GM23338 (cell line): ENCODE measurements at regions not wholly inside any gene's neighbourhood (a gene's known extent, or its start where the extent isn't known, plus 50 kb on each side); places are given as distances from the start of the nearest gene placed in this dataset.
A peak's percentile ranks its signal among the peaks of the same experiment; 100 is the strongest.

Experiments used
- ATAC-seq: fragments of 200-7000 bp; cut with Tn5 transposase; 3 replicates; pipeline ENCODE4 v1.9.1; 2020
- DNase-seq: peaks from one replicate; pipeline ENCODE4 v3.0.0-alpha.2; 2015; ENCODE audit warnings: low spot score
- H2AFZ ChIP-seq: fragments of 200-600 bp; sonication (generic); 2 replicates; pipeline ENCODE4 v1.8.0; 2016; ENCODE audit warnings: antibody characterized with exemption, mild to moderate bottlenecking, moderate library complexity
- H3F3A ChIP-seq: fragments of 200-600 bp; sonication (generic); replicated peaks from 2 replicates; pipeline ENCODE4 v1.8.0; 2017; ENCODE audit warnings: antibody characterized with exemption, mixed run types, low read depth
- H3K27ac ChIP-seq: fragments of 200-600 bp; sonication (generic); 2 replicates; pipeline ENCODE4 v1.6.1; 2016; ENCODE audit warnings: low read depth
- H3K27me3 ChIP-seq: fragments of 200-600 bp; sonication (generic); 2 replicates; pipeline ENCODE4 v1.8.0; 2016; ENCODE audit warnings: mild to moderate bottlenecking, mixed run types, moderate library complexity; ENCODE audit not compliant: insufficient read depth
- H3K36me3 ChIP-seq: fragments of 200-600 bp; sonication (generic); 2 replicates; pipeline ENCODE4 v1.8.0; 2016; ENCODE audit warnings: mild to moderate bottlenecking; ENCODE audit not compliant: insufficient read depth
- H3K4me1 ChIP-seq: fragments of 200-600 bp; sonication (generic); 2 replicates; pipeline ENCODE4 v1.8.0; 2016; ENCODE audit warnings: mild to moderate bottlenecking, moderate library complexity; ENCODE audit not compliant: insufficient read depth
- H3K4me2 ChIP-seq: fragments of 200-600 bp; sonication (generic); 2 replicates; pipeline ENCODE4 v1.7.1; 2017; ENCODE audit warnings: mixed run types
- H3K4me3 ChIP-seq: fragments of 200-600 bp; sonication (generic); 2 replicates; pipeline ENCODE4 v1.6.1; 2016; ENCODE audit warnings: mixed run types
- H3K79me2 ChIP-seq: fragments of 200-600 bp; sonication (generic); replicated peaks from 2 replicates; pipeline ENCODE4 v1.8.0; 2017; ENCODE audit warnings: mild to moderate bottlenecking; ENCODE audit not compliant: insufficient read depth
- H3K9me2 ChIP-seq: fragments of 200-600 bp; sonication (generic); 2 replicates; pipeline ENCODE4 v1.8.0; 2017; ENCODE audit not compliant: insufficient read depth
- H4K20me1 ChIP-seq: fragments of 200-600 bp; sonication (generic); replicated peaks from 2 replicates; pipeline ENCODE4 v1.8.0; 2017; ENCODE audit warnings: mild to moderate bottlenecking; ENCODE audit not compliant: insufficient read depth
- H3K27ac Mint-ChIP-seq: 2 replicates; pipeline ENCODE4 v1.8.0; 2020; ENCODE audit warnings: inconsistent platforms, mild to moderate bottlenecking, moderate library complexity, mixed read lengths
- H3K27me3 Mint-ChIP-seq: 3 replicates; pipeline ENCODE4 v1.8.0; 2022; ENCODE audit warnings: low read depth, mild to moderate bottlenecking, moderate library complexity, mixed read lengths, inconsistent platforms; ENCODE audit not compliant: insufficient read depth, poor library complexity
- H3K36me3 Mint-ChIP-seq: 3 replicates; pipeline ENCODE4 v1.8.0; 2021; ENCODE audit warnings: low read depth, mild to moderate bottlenecking, inconsistent platforms, moderate library complexity, mixed read lengths
- H3K4me1 Mint-ChIP-seq: 3 replicates; pipeline ENCODE4 v1.8.0; 2020; ENCODE audit warnings: mild to moderate bottlenecking, inconsistent platforms, mixed read lengths
- H3K4me3 Mint-ChIP-seq: 3 replicates; pipeline ENCODE4 v1.8.0; 2021; ENCODE audit warnings: moderate library complexity, mild to moderate bottlenecking, inconsistent platforms, mixed read lengths
- H3K9me3 Mint-ChIP-seq: 3 replicates; pipeline ENCODE4 v1.8.0; 2020; ENCODE audit warnings: moderate library complexity, mild to moderate bottlenecking, inconsistent platforms, mixed read lengths
- CREB1 ChIP-seq: fragments of 250-450 bp; sonication (Bioruptor Pico); IDR thresholded peaks from 2 replicates; pipeline ENCODE4 v1.5.0; 2020; ENCODE audit warnings: low read depth, mild to moderate bottlenecking, moderate library complexity
- EZH2 ChIP-seq: fragments of 200-600 bp; sonication (generic); IDR thresholded peaks from one replicate; pipeline ENCODE4 v1.8.0; 2017; ENCODE audit warnings: antibody characterized with exemption, mild to moderate bottlenecking, low read depth; ENCODE audit not compliant: unreplicated experiment
- POLR2AphosphoS5 ChIP-seq: IDR thresholded peaks from 2 replicates; pipeline ENCODE4 v1.6.1; 2016; ENCODE audit warnings: antibody characterized with exemption, low read depth
- STAT1 ChIP-seq: IDR thresholded peaks from one replicate; pipeline ENCODE4 v1.6.1; 2016; ENCODE audit warnings: antibody characterized with exemption; ENCODE audit not compliant: unreplicated experiment
- ZNF114 ChIP-seq: fragments of 250-450 bp; sonication (Bioruptor Pico); IDR thresholded peaks from 2 replicates; pipeline ENCODE4 v1.5.0; 2020; ENCODE audit warnings: mild to moderate bottlenecking, moderate library complexity
- TF ChIP-seq, protein P1 (sequence below): fragments of 250-450 bp; sonication (Bioruptor Pico); IDR thresholded peaks from 2 replicates; pipeline ENCODE4 v1.5.0; 2020; ENCODE audit warnings: mild to moderate bottlenecking, moderate library complexity
- TF ChIP-seq, protein P2 (sequence below): IDR thresholded peaks from 2 replicates; pipeline ENCODE4 v1.6.1; 2016; ENCODE audit warnings: antibody characterized with exemption

DNA sequence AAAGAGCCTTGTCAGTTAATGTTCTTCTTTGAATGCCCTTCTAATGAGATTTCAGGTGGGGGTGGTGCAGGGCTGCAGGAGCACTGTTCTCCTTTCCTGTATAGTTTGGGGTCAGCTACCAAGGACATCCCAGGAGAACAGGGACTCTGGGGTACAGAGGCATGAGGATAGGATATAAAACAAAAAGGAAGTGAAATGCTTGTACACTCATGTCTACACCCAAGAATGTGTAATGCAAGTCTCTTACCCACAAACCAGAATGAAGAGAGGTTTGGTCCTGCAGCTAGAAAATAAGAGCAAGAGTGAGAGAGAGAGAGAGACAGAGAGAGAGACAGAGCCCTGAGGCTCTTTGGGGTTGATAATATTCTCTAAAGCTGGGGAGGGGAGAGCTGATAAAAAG is 151.8 kb upstream of the KCTD1 start (continued):
- TF ChIP-seq, protein P1, sequence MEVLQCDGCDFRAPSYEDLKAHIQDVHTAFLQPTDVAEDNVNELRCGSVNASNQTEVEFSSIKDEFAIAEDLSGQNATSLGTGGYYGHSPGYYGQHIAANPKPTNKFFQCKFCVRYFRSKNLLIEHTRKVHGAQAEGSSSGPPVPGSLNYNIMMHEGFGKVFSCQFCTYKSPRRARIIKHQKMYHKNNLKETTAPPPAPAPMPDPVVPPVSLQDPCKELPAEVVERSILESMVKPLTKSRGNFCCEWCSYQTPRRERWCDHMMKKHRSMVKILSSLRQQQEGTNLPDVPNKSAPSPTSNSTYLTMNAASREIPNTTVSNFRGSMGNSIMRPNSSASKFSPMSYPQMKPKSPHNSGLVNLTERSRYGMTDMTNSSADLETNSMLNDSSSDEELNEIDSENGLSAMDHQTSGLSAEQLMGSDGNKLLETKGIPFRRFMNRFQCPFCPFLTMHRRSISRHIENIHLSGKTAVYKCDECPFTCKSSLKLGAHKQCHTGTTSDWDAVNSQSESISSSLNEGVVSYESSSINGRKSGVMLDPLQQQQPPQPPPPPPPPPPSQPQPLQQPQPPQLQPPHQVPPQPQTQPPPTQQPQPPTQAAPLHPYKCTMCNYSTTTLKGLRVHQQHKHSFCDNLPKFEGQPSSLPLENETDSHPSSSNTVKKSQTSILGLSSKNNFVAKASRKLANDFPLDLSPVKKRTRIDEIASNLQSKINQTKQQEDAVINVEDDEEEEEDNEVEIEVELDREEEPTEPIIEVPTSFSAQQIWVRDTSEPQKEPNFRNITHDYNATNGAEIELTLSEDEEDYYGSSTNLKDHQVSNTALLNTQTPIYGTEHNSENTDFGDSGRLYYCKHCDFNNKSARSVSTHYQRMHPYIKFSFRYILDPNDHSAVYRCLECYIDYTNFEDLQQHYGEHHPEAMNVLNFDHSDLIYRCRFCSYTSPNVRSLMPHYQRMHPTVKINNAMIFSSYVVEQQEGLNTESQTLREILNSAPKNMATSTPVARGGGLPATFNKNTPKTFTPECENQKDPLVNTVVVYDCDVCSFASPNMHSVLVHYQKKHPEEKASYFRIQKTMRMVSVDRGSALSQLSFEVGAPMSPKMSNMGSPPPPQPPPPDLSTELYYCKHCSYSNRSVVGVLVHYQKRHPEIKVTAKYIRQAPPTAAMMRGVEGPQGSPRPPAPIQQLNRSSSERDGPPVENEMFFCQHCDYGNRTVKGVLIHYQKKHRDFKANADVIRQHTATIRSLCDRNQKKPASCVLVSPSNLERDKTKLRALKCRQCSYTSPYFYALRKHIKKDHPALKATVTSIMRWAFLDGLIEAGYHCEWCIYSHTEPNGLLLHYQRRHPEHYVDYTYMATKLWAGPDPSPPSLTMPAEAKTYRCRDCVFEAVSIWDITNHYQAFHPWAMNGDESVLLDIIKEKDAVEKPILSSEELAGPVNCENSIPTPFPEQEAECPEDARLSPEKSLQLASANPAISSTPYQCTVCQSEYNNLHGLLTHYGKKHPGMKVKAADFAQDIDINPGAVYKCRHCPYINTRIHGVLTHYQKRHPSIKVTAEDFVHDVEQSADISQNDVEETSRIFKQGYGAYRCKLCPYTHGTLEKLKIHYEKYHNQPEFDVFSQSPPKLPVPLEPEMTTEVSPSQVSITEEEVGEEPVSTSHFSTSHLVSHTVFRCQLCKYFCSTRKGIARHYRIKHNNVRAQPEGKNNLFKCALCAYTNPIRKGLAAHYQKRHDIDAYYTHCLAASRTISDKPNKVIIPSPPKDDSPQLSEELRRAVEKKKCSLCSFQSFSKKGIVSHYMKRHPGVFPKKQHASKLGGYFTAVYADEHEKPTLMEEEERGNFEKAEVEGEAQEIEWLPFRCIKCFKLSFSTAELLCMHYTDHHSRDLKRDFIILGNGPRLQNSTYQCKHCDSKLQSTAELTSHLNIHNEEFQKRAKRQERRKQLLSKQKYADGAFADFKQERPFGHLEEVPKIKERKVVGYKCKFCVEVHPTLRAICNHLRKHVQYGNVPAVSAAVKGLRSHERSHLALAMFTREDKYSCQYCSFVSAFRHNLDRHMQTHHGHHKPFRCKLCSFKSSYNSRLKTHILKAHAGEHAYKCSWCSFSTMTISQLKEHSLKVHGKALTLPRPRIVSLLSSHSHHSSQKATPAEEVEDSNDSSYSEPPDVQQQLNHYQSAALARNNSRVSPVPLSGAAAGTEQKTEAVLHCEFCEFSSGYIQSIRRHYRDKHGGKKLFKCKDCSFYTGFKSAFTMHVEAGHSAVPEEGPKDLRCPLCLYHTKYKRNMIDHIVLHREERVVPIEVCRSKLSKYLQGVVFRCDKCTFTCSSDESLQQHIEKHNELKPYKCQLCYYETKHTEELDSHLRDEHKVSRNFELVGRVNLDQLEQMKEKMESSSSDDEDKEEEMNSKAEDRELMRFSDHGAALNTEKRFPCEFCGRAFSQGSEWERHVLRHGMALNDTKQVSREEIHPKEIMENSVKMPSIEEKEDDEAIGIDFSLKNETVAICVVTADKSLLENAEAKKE (CRISPR knock-in tag): no peak
- TF ChIP-seq, protein P2, sequence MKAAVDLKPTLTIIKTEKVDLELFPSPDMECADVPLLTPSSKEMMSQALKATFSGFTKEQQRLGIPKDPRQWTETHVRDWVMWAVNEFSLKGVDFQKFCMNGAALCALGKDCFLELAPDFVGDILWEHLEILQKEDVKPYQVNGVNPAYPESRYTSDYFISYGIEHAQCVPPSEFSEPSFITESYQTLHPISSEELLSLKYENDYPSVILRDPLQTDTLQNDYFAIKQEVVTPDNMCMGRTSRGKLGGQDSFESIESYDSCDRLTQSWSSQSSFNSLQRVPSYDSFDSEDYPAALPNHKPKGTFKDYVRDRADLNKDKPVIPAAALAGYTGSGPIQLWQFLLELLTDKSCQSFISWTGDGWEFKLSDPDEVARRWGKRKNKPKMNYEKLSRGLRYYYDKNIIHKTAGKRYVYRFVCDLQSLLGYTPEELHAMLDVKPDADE: no peak
- TF ChIP-seq ZNF114 (CRISPR knock-in tag): no peak
- TF ChIP-seq STAT1: no peak

DNA sequence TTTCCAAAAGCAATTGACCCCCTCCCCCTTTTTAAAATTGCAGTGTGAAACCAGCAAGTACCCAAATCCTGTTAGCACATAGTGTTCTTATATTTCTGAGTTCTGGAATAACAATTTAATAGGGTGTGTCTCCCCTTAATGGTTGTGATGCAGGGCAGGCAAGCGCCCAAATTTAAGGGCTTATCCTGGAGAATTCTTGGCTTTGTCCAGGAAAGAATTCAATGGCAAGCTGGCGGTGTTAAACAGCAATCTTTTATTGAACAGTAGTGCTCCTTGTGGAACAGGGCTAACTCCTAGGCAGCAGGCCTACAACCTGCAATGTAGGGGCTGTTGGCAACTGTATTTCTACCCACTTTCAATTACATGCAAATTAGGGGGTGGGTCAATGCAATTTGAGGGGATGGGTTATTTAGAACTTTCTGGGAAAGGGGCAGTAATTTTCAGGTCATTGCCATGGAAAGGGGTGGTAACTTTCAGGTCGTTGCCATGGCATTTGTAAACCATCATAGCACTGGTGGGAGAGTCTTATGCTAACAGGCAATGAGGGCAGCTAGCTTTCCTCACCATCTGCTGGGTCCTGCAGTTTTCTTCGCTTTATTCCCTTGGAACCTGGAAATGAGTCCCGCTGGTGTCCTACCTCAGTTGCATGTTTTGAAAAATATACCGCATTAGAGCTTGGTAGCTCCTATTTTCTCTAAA is 149.0 kb upstream of the KCTD1 start:
- no peaks in the 10 kb centered on the region for H3K79me2 ChIP-seq
- ATAC-seq: peak; percentile 35; the same call in 2 of the 3 replicates
- peaks cover 3% of the 10 kb centered on the region; the same call in 1 of the 3 replicates for H3K4me1 Mint-ChIP-seq
- H3K27me3 Mint-ChIP-seq: peaks cover 7% of the 10 kb centered on the region
- H3K27me3 ChIP-seq: peaks cover 50% of the 10 kb centered on the region
- no peak overlapping the region for H3K4me3 Mint-ChIP-seq
- H3K4me2 ChIP-seq: no peak overlapping the region
- H3K27ac Mint-ChIP-seq: no peak overlapping the region
- no peaks in the 10 kb centered on the region for H3K4me1 ChIP-seq
- no peak overlapping the region for H2AFZ ChIP-seq
- no peaks in the 10 kb centered on the region for H3F3A ChIP-seq
- no peak overlapping the region for H3K27ac ChIP-seq
- H4K20me1 ChIP-seq: no peaks in the 10 kb centered on the region
- H3K9me3 Mint-ChIP-seq: no peaks in the 10 kb centered on the region
- no peaks in the 10 kb centered on the region for H3K36me3 ChIP-seq
- DNase-seq: peak; percentile 27
- H3K36me3 Mint-ChIP-seq: no peaks in the 10 kb centered on the region
- no peaks in the 10 kb centered on the region for H3K9me2 ChIP-seq
- H3K4me3 ChIP-seq: no peak overlapping the region
- TF ChIP-seq, protein P2: no peak
- TF ChIP-seq EZH2 (no peak), CREB1 (no peak), POLR2AphosphoS5 (no peak)
